CD4-positive, alpha-beta T cell treated with Interleukin-1 beta for 1 hour (primary cell): ENCODE measurements at regions not wholly inside any gene's neighbourhood (a gene's known extent, or its start where the extent isn't known, plus 50 kb on each side); places are given as distances from the start of the nearest gene placed in this dataset.
"Not testable (repeated sequence)": the region's sequence is repeated elsewhere in the genome, so short reads cannot be mapped to it uniquely, and the experiment has no call there.

Experiments used
- DNase-seq, 2 donors: peaks; one replicate each; pipeline ENCODE4 v3.0.0-alpha.2; 2020 to 2022

DNA sequence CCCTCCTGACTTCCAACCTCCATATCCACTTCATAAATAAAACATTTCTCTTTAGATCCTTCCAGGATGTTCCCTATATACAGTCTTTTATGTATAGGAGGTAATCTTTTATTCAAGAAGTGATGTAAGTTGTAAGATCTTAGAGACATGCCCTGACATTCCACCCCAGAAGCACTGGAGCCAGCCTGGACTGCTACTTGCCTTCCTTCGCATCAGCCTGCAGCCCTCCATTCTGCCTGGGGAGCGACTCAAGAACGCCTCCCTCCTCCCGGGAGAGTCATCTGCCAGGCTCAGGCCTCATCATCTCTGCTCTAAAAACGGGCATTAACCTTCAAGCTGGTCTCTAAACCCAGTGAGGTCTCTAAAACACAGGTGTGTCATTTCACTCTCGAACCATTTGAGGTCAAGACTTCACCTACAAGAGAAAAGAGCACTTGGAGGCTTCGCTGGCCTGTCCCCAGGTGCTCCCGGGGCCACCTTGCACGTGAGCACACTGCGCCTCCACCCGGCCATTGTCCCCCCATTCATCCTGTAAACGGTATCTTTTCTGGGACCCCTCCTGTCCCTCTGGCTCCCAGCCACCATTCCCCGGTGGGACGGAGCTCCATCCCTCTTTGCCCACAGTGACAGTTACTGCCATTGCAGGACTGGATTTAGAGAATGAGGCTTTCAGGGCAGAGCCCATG is 107.5 kb upstream of the PDE10A start:
- DNase-seq: no peak

DNA sequence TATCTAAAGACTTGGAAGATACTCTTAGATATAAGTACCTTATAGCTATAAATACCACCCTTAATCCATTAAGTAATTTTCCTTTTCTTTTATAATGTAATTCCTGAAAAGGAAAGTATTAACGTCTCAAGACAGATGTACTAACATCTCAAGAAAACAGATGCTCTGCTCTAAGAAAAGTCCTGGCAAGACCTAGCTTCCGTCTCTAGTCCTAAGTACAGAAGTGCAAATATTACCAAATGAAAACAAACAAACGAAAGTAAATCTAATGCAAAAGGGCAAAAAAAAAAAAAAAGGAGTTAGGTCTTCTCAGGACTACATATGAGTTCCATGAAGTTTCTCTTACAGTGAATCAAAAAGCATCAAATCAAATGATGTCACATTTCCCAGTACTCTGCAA is 106.8 kb upstream of the PDE10A start:
- DNase-seq: no peak

DNA sequence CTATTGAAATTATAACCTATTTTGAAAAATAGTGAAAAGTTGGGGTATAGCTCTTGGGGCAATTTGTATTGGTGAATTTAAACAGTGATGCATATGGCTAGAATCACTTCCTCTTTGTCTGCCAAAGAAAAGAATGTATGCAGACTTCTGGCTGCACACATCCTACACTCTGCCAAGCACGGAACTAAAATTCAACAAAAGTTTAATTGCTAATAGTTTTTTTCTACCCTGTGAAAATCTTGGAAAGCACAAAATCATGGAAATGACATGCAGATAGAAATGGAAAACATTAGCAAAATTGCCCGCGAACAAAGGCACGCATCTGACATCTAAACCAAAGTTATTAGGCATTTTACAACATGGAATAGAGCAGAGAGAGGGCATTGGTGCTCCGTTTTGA is 106.4 kb upstream of the PDE10A start:
- DNase-seq: no peak

DNA sequence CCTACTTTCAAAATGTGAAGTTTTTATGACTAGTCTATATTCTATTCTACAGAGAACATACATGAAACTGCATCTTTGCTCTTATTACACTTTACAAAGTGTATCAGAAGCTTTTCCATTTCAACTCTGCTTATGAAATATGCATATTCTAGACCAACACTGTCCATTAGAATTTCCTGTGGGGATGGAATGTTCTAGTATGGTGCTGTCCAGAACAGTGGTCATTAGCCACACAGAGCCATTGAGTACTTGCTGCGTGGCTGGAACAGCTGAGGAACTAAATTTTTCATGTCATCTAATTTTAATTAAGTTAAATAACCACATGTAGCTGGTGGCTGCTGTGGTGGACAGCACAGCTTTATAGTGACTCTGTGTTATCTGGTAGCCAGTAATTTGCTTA is 105.9 kb upstream of the PDE10A start:
- DNase-seq: no peak

DNA sequence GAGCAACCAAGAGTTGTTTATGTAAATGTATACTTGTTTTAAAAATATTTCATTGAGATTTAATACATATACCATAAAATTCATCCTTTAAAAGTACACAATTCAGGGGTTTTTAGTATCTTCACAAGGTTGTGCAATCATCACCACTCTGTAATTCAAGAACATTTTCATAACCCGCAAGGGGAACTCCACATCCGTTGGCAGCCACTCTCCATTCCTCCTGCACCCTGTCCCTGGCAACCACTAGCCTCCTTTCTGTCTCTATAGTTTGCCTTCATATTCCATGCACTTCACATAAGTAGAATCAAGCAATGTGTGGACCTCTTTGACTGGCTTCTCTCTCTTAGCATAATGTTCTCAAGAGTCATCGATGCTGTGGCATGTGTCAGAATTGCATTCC is 104.2 kb upstream of the PDE10A start:
- no peak for DNase-seq

DNA sequence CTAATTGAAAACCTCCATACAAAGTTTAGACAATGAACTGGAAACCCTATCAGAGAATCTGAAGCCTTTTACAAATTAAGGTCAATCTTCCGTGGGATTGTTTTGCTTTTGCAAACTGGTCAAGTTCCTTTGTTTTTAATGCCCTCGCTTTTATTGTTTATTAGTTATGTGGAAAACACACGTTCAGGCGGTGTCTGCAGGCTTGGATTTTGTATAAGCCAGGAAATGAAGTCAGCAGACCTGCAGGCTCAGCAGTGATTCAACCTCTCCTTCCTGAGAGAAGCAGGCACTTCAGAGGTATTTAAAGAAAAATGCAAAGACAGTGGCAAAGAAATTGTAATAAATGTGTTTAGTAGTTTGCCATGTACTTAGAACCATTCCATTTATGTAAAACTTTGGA is 103.4 kb upstream of the PDE10A start:
- DNase-seq: no peak

DNA sequence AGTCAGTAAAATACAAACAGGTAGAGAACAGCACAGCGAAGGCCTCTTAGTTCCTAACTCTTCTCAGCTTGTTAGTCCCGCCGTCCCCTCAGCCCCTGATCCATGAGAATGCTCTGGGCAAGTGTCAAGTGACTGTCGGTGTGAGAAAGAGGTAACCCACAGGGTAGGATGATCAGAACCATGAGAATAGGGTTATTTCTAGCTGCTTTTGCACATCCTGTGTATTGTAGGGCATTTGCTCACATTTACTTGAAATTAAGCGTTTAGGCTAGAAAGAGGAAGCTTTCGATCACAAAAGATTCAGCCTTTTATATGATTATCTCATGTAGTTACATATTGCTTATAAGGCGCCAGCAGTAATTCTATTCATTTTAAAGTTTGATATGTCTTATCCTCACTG is 103.0 kb upstream of the PDE10A start:
- no peak for DNase-seq

DNA sequence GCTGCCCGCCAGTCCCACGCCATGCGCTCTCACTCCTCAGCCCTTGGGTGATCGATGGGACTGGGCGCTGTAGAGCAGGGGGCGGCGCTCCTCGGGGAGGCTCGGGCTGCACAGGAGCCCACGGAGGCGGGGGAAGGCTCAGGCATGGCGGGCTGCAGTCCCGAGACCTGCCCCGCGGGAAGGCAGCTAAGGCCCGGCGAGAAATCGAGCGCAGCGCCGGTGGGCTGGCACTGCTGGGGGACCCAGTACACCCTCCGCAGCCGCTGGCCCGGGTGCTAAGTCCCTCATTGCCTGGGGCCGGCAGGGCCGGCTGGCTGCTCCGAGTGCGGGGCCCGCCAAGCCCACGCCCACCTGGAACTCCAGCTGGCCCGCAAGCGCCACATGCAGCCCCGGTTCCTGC is 102.2 kb upstream of the PDE10A start:
- not testable (repeated sequence) for DNase-seq

DNA sequence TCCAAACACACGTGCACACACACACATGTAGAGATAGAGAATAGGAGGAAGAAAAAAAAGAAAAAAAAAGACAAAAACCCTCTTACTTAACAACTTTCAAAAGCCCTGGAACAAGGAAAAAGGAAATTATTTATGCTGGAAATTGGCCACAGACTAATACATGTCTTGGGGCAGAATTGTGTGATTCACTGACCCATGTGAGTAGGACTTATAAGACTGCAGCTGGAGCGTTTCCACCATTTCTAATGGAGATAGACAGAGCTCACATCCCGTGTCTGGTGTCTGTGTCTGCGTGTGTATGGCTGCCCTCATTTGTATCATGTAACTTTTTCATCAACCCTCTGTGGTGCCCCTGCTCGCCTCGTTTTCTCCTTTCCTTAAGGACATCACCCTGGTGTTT is 99.8 kb upstream of the PDE10A start:
- DNase-seq: no peak

DNA sequence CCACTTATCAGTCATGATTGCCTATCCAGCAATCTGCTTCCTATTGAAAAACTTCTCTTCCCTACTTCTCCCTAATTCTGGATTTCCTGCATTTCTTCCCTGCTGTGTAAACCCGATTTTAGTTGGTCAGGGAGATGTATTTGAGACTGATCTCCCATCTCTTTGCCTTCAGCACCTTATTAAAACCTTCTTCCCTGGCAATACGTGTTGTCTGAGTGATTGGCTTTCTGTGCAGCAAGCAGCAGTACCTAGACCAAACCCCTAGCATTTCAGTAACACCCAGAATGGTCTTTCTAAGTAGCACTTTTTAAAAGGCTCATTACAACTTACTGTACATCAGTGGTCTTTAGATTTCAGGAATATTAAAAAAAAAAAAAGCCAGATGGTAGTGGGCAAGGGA is 99.1 kb upstream of the PDE10A start:
- DNase-seq: no peak

DNA sequence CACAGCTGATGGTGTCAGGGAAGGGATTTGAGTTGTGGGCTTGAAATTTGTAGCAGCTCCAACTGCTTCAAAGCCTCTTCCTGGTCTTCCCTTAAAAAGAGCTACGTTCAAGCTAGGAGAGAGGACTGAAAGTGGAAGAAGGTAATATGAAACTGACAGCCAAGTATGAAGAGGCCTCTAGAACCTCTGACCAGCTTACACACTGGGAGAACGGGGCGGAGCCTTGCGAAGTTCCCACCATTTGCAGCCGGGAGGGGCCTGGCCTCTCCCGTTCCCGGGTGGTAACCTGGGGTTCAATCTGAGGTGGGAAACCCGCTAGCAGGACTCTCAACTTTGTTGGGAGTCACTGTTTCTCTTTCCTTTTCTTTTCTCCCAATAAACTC is 97.8 kb upstream of the PDE10A start:
- no peak for DNase-seq

DNA sequence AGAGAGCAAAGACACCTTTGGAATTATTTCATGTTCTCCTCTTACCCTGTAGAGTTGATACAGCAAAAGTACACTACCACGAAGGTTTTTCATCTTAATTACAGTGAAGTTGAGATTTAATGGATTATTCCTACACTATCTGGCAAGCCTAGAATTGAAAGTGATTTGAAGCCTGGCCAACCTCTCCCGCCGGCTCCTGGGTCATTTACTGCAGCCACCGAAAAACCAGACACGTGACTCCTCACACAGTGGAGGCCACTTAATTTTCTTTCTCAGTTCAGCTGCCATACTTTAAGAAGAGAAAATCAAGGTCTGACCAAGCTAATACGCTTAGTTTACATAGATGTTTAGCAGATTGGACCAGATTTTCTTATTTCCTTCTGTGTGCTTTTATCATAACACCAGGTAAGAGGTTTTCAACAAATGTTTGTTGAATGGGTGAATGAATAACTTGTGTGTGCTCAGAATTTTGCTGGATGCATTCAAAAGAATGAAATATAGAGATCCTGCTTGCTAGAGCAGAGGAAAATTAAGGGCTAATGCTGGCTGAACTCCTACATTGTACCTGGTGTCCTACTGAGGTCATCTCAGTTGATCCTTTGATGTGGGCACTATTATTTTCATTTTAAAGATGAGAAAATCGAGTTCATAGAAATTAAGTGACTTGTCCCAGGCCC is 97.2 kb upstream of the PDE10A start:
- no peak for DNase-seq

DNA sequence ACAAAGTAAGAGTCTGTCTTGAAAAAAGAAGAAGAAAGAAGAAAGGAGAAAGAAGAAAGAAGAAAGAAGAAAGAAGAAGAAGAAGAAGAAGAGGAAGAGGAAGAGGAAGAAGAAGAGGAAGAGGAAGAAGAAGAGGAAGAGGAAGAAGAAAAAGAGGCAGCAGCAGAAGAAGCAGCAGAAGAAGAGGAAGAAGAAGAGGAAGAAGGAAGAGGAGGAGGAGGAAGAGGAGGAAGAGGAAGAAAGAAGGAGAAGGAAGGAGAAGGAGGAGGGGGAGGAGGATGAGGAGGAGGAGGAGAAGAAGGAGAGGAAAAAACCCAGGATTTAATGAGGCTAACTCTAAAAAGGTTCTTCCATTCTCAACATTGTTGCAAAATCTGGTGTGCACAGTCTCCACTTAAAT is 95.4 kb upstream of the PDE10A start:
- DNase-seq: no peak

DNA sequence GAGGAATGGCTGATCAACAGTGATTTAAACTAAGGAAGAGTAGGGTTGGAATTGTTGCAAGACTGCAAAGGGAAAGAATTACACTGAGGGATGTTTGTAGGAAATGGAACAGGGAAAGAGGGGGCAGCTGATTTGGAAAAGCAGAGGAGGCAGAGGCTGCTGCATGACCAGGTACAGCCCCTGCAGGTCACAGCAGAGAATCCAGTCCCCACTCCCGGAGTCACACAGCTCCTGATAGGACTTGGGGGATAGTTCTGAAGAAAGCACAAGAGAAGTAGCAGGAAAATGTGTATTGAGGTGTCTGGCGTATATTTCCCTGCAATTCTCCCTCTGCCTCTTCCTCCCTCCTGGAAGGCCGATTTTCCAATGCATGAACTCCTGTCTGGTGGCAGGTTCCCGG is 92.5 kb upstream of the PDE10A start:
- DNase-seq: no peak

DNA sequence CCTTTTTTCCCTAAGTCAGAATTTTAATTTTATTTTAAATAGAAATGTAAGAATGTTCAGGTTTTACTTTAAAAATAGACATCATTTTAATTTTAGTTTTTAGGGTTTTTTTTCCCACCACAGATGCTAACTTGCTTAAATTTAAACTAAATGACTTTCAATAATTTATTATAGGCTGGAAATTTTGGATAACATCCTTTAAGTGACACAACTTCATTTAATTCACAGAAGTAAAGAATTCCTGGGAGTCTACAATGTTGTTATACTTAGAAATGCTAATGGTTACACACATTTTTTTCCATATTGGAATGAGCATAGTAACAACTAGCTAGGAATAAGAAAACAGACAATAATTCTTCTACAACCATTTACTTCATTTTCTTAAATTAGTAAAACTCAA is 90.5 kb upstream of the PDE10A start:
- DNase-seq: no peak

DNA sequence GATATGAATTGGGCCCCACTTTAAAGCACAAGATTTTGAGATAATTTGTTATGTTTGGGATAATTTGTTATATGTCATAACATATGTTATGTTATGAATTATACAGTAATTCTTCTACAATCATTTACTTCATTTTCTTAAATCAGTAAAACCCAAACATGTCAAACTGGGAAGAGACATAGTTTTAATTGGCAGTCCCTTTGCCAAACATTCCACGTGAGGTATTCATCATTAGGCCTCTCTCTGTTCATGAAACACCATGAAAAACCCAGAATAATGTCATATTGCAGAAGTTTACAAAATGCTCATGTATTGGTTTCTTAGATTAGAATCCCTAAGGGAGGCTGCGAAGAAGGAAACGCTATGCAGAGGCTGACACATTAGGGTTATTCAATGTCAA is 89.4 kb upstream of the PDE10A start:
- no peak for DNase-seq

DNA sequence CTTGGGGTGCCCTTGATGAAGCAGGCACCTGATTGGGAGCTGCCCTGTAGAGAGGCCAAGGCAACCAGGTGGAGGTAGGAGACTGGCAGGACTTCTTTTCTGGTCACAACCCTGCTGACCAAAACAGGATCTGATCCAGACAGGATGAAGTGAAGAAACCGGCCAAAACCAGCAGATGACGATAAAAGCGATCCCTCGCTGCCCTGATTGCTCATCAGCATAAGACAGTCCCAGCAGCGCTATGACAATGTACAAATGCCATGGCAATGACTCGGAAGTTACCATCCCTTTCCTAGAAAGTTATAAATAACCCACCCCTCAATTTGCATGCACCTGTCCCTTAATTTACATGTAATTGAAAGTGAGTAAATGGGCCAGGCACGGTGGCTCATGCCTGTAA is 88.4 kb upstream of the PDE10A start:
- DNase-seq: no peak

DNA sequence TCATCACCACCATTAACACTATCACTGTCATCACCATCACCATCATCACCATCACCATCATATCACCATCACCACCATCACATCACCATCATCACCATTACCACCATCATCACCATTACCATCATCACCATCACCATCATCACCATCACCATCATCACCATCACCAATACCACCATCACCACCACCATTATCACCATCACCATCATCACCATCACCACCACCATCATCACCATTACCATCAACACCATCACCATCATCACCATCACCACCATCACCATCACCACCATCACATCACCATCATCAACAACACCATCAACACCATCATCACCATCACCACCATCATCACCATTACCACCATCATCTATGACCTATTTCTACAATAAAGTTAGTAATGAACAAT is 86.1 kb upstream of the PDE10A start:
- DNase-seq: no peak

DNA sequence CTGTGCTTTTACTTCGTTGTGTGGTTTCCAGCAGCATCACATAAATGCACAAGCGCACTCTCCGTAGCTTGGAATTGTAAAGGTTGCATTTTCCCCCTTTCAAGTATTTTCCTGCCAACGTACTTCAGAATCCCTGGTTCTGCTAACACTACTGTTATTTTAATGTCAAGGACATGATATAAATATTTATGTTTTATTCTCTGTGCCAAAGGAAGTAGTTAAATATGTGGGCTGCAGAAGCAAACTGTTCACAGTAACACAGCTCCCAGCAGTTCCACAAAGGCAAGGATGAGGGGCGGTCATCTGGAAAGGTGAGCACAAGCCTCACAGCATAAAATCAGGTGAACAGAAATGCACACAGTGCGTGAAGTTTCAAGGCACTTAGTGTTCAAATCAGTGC is 85.3 kb upstream of the PDE10A start:
- DNase-seq: no peak

DNA sequence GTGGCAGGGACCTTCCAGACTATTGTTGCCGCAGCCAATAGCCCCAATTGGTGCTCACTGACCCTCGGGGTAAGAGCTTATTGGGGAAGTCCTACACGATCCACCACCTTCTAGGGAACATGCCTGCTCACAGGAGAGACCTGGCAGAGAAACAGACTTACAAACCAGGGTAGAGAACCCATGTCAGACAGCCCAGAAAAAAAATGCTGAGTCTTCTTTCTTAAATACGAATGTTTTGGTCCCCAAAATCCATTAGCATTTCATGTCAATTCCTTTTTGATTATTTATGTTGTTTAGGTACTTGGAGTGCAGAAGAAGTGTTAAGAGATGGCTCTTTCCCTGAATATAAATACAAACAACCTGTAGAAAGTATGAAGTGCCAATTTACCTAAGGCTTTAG is 84.9 kb upstream of the PDE10A start:
- DNase-seq: no peak

DNA sequence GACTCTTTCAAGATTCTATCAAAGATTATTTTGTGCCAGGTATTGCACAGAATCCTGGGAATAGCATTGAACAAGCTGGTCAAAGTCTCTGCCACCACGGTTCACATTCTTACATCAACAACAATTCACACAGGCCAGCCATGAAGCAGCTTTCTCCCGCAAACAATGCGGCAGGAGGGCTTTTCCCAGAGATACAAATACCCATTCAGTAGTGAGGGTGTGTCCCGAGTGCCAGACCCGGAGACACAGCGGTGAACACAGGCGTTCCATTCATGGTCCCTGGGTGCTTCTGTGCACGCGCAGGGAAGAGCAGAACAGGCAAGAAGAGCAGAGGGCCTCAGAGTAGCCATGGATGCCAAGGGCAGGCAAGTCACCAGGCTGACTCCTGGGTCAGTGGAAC is 83.3 kb upstream of the PDE10A start:
- DNase-seq: no peak

DNA sequence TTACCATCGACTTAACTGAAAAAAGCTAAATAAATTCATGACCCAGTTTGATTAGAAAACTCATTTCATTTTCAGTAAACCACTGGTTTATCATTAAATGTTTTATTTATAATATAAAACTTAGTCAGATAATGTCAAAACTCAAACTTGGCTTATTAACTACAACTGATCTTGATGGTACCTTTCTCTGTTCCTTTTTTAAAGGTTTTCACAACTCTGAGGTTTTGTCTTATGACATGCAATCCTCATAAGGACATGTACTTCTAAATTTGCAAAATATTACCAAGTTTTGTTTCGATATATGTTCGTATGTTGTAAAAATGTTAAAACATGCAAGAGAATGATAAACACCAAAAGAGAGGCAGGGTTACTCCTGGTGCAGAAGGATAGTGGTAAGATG is 82.5 kb upstream of the PDE10A start:
- DNase-seq: no peak

DNA sequence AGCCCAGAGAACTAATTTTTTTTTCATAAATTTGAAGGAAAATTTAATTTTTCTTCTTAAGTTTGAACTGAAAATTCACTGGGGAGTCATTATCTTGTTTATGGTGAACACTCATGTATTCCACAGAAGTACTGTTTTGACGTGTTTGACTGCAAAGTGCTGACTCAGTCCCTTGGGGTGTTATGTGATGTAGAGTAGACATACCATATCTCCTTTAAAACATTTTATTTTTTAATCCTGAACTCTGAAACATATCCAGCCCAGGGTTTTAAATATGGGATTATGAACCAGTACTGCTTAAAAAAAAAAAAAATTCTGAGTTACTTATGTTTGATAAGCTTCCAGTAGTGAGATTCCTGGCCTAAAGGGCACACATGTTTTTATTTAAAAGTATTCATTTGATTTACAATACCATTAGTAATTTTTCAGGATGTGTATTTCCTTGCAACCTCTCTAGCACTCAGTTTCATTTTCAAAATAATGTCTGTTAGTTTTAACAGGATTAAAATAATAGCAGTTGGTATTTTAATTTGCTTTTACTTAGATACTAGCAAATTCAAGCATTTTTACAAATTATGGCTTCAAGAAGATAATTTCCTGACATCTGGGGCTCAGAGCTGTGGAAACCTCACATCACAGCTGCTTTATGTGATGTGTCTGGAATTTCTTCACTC is 81.7 kb upstream of the PDE10A start:
- no peak for DNase-seq

DNA sequence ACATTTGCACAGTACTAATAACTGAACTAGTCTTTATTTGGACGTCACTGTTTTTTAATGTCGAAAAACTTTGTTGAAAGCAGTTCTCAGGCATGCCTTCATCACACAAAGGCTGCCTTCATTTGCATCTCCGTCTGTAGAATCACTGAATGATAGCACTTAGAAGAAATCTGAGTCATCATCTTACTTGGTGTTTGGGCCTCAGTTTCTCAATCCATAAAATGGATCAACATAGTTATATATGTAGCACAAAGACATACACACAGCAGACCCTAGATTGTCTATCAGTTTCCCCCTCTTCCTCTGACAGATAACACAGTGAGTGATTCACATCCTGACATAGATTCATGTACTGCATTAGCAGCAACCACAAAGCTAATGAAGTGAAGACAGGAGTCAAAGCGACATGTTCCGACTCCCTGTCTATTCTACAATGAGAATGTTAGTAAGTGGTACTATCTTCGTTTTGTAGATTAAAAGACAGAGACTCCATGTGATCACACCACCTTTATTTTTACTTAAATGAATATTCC is 80.4 kb upstream of the PDE10A start:
- DNase-seq: no peak
